ENCODE measurements at regions not wholly inside any gene's neighbourhood (a gene's known extent, or its start where the extent isn't known, plus 50 kb on each side); places are given as distances from the start of the nearest gene placed in this dataset.

GRCh38 chr22:48424661-48425060 is 1403.0 kb downstream of the BRD1 start:
- no peak for DNase-seq (ENCODE audit: low read depth)
- TF ChIP-seq, protein P1, sequence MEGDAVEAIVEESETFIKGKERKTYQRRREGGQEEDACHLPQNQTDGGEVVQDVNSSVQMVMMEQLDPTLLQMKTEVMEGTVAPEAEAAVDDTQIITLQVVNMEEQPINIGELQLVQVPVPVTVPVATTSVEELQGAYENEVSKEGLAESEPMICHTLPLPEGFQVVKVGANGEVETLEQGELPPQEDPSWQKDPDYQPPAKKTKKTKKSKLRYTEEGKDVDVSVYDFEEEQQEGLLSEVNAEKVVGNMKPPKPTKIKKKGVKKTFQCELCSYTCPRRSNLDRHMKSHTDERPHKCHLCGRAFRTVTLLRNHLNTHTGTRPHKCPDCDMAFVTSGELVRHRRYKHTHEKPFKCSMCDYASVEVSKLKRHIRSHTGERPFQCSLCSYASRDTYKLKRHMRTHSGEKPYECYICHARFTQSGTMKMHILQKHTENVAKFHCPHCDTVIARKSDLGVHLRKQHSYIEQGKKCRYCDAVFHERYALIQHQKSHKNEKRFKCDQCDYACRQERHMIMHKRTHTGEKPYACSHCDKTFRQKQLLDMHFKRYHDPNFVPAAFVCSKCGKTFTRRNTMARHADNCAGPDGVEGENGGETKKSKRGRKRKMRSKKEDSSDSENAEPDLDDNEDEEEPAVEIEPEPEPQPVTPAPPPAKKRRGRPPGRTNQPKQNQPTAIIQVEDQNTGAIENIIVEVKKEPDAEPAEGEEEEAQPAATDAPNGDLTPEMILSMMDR (conservative IDR thresholded peaks at IDR 0.05; ENCODE audit: low read depth, low read length), result no peak
- H3K4me3 ChIP-seq (ENCODE audit: low read depth, low read length), result no peak overlapping the region

- TF ChIP-seq, protein P1 (conservative IDR thresholded peaks at IDR 0.05; ENCODE audit: low read depth, low read length), result no peak
- no peak for DNase-seq (ENCODE audit: low read depth)
- H3K4me3 ChIP-seq (ENCODE audit: low read depth, low read length), result no peak overlapping the region
These were observed 1403.5 kb downstream of the BRD1 start for GRCh38 chr22:48424201-48424627.

- TF ChIP-seq, protein P1 (conservative IDR thresholded peaks at IDR 0.05; ENCODE audit: low read depth, low read length), result no peak
- DNase-seq (ENCODE audit: low read depth), result no peak
- H3K4me3 ChIP-seq (ENCODE audit: low read depth, low read length), result no peak overlapping the region
These were observed 1404.2 kb downstream of the BRD1 start for GRCh38 chr22:48423481-48423911.

GRCh38 chr22:48422900-48423480 is 1404.7 kb downstream of the BRD1 start:
- no peak for DNase-seq (ENCODE audit: low read depth)
- TF ChIP-seq, protein P1 (conservative IDR thresholded peaks at IDR 0.05; ENCODE audit: low read depth, low read length), result no peak

DNA sequence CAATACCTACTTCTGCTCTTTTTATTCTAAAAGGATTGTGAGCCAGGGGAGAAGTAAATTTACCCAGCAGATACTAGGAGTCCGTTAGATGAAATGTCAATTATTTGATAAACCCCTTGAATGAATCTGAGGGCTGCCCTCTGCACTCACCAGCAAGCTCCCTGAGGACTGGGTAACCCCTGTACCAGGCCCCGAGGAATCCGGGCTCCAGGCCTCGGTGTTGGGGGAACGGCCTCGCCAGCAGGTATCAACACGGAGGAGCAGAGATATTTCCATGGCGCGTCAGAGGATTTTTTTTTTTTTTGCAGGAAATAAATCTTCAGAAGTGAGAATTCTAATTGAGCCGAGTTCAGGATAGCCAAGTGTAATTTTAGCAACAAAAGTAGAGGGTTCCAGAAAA is 1408.8 kb downstream of the BRD1 start:
- H3K4me3 ChIP-seq (ENCODE audit: low read depth, low read length), result no peak overlapping the region
- DNase-seq (ENCODE audit: low read depth), result no peak
- TF ChIP-seq, protein P1 (conservative IDR thresholded peaks at IDR 0.05; ENCODE audit: low read depth, low read length), result no peak

More at GRCh38 chr22:48422900-48423480, 1404.7 kb downstream of the BRD1 start:
- no peak overlapping the region for H3K4me3 ChIP-seq (ENCODE audit: low read depth, low read length)

DNA sequence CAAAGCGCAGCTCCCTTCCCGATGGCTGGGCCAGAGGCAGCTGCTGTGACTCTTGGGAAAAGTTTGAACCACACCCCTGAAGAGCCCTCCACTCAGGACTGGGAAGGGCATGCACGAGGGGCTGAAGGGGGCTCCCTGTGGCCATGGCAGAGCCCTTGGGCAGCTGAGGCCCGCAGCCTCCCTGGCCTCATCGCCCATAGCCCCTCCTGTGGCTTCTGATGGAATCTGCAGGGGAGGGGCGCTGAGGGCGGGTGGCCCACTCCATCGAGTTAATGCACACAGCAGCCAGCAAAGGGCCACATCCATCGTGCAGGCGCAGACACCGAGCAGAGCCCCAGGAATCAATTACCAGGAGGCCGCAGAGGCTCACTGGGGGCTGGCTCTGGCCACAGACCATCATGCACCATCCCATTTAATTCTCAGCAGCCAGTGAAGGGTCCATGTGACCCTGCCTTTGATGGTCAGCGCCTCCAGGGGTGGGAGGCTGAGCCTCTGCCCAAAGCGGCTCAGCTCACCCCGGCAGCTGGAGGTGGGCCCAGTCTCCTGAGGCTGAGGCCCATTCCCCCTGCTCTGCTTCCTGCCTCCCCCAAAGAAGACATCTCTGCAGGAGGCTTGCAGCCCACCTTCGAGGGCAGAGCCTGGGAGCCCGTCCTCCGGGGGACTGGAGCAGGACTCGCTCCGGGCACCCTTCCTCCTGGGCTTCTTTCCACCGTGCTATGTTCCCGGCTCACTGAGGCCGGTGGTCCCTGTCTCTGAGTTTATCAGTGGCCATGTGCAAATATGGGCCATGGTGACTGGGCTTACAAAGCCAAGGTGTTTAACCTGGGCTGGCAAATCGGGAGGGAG is 1410.2 kb downstream of the BRD1 start:
- no peak overlapping the region for H3K4me3 ChIP-seq (ENCODE audit: low read depth, low read length)
- no peak for DNase-seq (ENCODE audit: low read depth)
- TF ChIP-seq, protein P1 (conservative IDR thresholded peaks at IDR 0.05; ENCODE audit: low read depth, low read length), result no peak
